HL-60 (cell line): ENCODE measurements at regions not wholly inside any gene's neighbourhood (a gene's known extent, or its start where the extent isn't known, plus 50 kb on each side); places are given as distances from the start of the nearest gene placed in this dataset.

Experiments
- DNase-seq, 2 experiments: peaks; one replicate each; pipeline ENCODE4 v3.0.0-alpha.2; 2010 to 2020; ENCODE audit warnings: low read depth in 1 of 2, low spot score in 1 of 2
- H3K27ac ChIP-seq: fragments of 250-450 bp; sonication (Bioruptor Pico); replicated peaks from 2 replicates; pipeline ENCODE4 v1.5.1; 2020; ENCODE audit warnings: mild to moderate bottlenecking, moderate library complexity
- H3K27me3 ChIP-seq: fragments of 250-450 bp; sonication (Bioruptor Pico); 2 replicates; pipeline ENCODE4 v1.5.1; 2021; ENCODE audit warnings: mild to moderate bottlenecking, moderate library complexity; ENCODE audit not compliant: insufficient read depth, poor library complexity, severe bottlenecking
- H3K4me3 ChIP-seq: replicated peaks from 2 replicates; pipeline ENCODE4 v1.5.1; 2011; ENCODE audit warnings: mild to moderate bottlenecking, control low read depth, low read length; ENCODE audit not compliant: insufficient read depth
- CTCF ChIP-seq: IDR thresholded peaks from one replicate; pipeline ENCODE4 v1.5.1; 2011; ENCODE audit warnings: low read length, control low read depth, inconsistent platforms; ENCODE audit not compliant: insufficient read depth
- GABPA ChIP-seq: IDR thresholded peaks from 2 replicates; pipeline ENCODE4 v1.6.1; 2012; ENCODE audit warnings: low read depth
- POLR2AphosphoS5 ChIP-seq: IDR thresholded peaks from 2 replicates; pipeline ENCODE4 v1.6.1; 2012; ENCODE audit warnings: low read depth
- REST ChIP-seq: IDR thresholded peaks from 2 replicates; pipeline ENCODE4 v1.6.1; 2012; ENCODE audit warnings: low read depth; ENCODE audit not compliant: insufficient replicate concordance
- SPI1 ChIP-seq: IDR thresholded peaks from 2 replicates; pipeline ENCODE4 v1.6.1; 2012; ENCODE audit warnings: low read depth, mild to moderate bottlenecking, borderline replicate concordance

GRCh38 chr1:2875707-2876561 is 74.4 kb upstream of the TTC34 start:
- Histone ChIP-seq H3K4me3 (no peak overlapping the region), H3K27ac (no peak overlapping the region), H3K27me3 (no peaks in the 10 kb centered on the region)
- no peak for DNase-seq
- no peak for TF ChIP-seq CTCF
- TF ChIP-seq REST, result no peak
- no peak for TF ChIP-seq POLR2AphosphoS5
- TF ChIP-seq GABPA, result no peak
- no peak for TF ChIP-seq SPI1

- TF ChIP-seq REST (no peak), GABPA (no peak), SPI1 (no peak), CTCF (no peak), POLR2AphosphoS5 (no peak)
- Histone ChIP-seq H3K27ac (no peak overlapping the region), H3K4me3 (no peak overlapping the region), H3K27me3 (no peaks in the 10 kb centered on the region)
- no peak for DNase-seq
Observed at GRCh38 chr1:2876846-2877245, 75.4 kb upstream of the TTC34 start.

GRCh38 chr1:2877391-2877790 is 75.9 kb upstream of the TTC34 start:
- no peak for TF ChIP-seq GABPA
- Histone ChIP-seq H3K27ac (no peak overlapping the region), H3K4me3 (no peak overlapping the region), H3K27me3 (no peaks in the 10 kb centered on the region)
- no peak for DNase-seq

- no peak for DNase-seq
- no peak overlapping the region for H3K27ac ChIP-seq
- no peaks in the 10 kb centered on the region for H3K27me3 ChIP-seq
- no peak overlapping the region for H3K4me3 ChIP-seq
- TF ChIP-seq SPI1 (no peak), REST (no peak), CTCF (no peak), POLR2AphosphoS5 (no peak), GABPA (no peak)
Observed at GRCh38 chr1:2878591-2878990, 77.1 kb upstream of the TTC34 start.
